ENCODE measurements at regions not wholly inside any gene's neighbourhood (a gene's known extent, or its start where the extent isn't known, plus 50 kb on each side); places are given as distances from the start of the nearest gene placed in this dataset.

DNA sequence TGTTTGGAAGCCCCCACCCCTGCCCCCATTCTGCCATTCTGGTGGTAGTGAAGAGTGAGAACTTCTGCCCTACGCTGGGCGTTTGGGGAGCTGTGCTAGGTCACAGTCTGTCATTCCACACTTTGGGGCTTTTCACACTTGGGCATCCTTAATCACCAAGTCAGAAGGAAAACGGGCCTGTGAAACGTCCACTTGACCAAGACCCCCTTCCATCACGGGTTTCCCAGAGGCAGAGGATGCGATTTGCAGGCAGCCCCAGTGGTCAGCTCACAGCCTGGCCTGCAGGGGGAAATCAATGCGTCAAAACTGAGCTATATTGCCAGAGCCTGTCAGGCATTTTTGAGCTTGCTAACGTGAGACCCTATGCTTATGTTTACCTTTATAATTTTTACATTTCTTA is 663.3 kb upstream of the MGMT start:
- no peak for DNase-seq (ENCODE audit: low read depth)

DNA sequence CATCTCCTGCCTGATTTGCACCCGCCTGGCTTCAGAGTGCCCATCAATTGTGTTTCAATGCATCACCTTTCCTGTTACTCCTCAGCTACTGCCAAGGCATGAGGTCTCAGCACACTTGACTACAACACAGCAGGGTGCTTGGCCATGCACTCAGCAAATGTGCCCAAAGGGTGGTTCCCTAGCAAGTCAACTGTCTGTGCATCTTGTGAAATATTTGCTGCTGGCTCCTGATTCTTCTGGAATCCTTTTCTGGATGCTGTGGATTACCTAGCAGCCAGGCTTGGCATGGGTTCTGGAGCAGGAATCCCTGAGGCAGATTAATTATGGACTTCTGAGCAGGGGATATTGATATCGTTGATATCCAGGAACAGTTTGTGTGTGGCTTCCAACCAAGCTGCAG is 662.6 kb upstream of the MGMT start:
- DNase-seq (ENCODE audit: low read depth): no peak

GRCh38 chr10:128808921-128809440 is 658.1 kb upstream of the MGMT start:
- DNase-seq (ENCODE audit: low read depth): no peak

GRCh38 chr10:128811511-128811910 is 655.5 kb upstream of the MGMT start:
- DNase-seq (ENCODE audit: low read depth): no peak

DNA sequence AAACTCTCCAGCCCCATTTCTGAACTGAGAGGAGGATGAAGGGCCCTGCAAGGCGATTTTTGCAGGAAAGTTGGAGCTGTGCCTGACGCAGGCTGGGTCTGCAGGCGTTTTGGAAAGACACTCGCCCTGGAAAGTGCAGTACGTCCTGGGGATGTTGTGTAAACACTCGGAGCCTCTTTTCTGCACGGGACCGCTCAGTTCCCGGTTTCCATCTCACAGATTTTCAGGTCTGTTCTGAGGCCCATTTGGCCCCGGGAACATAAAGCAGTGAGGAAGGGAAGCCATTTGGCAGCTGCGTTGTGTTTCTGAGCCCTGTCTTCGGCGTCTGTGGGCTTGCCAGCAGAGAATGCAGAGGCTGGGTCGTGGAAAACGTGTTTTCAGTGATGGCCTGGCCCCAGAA is 655.0 kb upstream of the MGMT start:
- DNase-seq (ENCODE audit: low read depth): no peak

DNA sequence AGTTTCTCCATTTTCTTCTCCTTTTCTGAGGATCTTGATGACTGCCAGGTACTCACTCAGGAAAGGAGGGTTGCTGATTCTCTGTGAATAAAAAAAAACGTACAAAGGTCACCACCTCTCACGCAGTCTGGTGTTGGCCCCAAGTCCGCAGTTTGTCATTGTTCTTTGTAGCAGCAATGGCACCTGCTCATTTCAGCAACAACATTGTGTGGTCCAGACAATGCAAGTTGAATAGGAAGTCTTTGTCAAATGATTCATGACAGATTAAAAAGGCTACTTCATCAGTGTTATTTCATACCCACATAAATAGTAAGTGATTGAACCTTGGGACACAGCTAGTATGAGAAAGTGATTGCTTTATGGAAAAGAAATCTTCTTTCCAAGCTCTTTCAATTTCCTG is 653.5 kb upstream of the MGMT start:
- no peak for DNase-seq (ENCODE audit: low read depth)

DNA sequence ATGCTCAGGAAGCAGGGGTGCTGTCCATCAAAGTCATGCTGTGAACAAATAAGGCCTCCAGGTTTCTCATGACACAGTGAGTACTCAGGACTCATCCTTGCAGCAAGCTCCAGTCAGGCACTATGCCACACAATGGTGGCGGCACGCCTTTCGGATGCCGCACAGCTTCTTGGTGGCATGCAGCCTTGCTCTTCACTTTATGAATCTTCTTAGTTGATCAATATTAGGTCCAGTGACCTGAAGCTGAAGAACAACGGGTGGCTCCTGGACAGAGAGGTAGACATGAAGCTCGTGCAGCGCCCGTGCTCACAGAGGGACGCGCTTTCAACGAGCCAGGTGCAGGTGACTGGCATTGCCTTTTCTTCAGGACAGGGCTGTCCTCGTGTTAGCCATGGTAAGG is 653.0 kb upstream of the MGMT start:
- DNase-seq (ENCODE audit: low read depth): no peak

- DNase-seq (ENCODE audit: low read depth): no peak
Measured at GRCh38 chr10:128814782-128815181, 652.3 kb upstream of the MGMT start.

DNA sequence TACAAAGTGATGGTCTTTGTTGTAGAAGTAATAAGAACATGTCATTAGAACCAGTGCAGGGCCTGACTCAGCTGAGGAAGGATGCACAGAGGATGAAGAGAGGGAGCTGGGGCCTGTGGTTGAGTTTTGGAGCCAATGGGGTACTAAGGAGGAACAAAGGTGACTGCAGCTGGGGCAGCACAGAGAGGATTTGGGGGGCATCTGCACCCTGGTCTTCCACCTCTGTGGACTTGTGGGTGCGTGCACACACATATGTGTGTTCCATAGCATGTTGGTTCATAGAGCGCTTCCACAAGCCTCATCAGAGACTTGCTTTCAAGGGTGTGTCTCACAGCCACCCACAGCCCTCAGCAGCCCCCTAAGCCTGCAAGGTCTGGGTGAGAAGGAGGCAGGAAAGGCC is 650.3 kb upstream of the MGMT start:
- DNase-seq (ENCODE audit: low read depth): no peak

GRCh38 chr10:128817636-128818035 is 649.4 kb upstream of the MGMT start:
- DNase-seq (ENCODE audit: low read depth): no peak

- DNase-seq (ENCODE audit: low read depth): no peak
Measured at GRCh38 chr10:128820663-128821062, 646.4 kb upstream of the MGMT start.

DNA sequence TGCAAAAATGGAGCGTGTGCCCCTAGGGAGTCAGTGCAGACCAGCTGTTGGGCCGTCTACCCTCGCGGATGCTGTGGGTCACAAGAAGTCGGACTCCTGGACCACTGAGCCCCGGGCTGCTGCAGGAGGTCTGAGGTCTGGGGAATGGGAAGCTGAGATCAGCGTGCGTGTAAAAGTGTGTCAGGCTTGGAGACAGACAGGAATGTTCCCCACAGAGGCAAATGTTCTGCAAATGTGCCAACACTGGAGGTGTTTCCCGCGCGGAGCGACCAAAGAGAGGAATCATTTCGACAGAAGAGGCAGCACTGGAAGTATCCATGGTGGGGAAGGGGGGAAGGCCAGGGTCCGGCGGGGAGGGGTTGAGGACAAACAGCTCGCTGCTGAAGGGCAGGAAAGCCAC is 643.8 kb upstream of the MGMT start:
- no peak for DNase-seq (ENCODE audit: low read depth)

GRCh38 chr10:128825626-128826025 is 641.4 kb upstream of the MGMT start:
- no peak for DNase-seq (ENCODE audit: low read depth)

- DNase-seq (ENCODE audit: low read depth): no peak
Measured at GRCh38 chr10:128833671-128834070, 633.4 kb upstream of the MGMT start.

GRCh38 chr10:128835361-128835760 is 631.7 kb upstream of the MGMT start:
- DNase-seq (ENCODE audit: low read depth): no peak

- DNase-seq (ENCODE audit: low read depth): no peak
Measured at GRCh38 chr10:128837478-128837877, 629.6 kb upstream of the MGMT start.

GRCh38 chr10:128839134-128839533 is 627.9 kb upstream of the MGMT start:
- no peak for DNase-seq (ENCODE audit: low read depth)

GRCh38 chr10:128839701-128840100 is 627.3 kb upstream of the MGMT start:
- DNase-seq (ENCODE audit: low read depth): no peak

GRCh38 chr10:128843972-128844371 is 623.1 kb upstream of the MGMT start:
- DNase-seq (ENCODE audit: low read depth): no peak

DNA sequence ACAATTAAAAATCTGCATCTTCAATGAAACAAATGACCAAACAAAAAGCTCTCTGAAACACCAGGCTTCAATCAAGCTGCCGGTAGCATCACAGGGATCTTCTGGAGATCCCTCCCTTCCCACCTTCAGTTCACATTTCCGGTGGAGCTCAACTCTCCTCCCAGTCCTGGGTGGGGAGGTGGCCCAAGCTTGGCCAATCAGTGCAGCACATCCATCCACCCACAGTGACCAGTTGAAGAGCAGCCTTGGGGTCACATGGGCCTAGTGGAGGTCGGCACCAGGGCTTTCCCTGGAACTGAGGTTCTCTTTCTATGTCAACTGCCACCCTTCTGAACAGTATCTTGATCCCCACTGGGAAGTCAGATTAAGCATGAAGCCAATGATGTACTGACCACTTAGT is 620.1 kb upstream of the MGMT start:
- DNase-seq (ENCODE audit: low read depth): no peak

DNA sequence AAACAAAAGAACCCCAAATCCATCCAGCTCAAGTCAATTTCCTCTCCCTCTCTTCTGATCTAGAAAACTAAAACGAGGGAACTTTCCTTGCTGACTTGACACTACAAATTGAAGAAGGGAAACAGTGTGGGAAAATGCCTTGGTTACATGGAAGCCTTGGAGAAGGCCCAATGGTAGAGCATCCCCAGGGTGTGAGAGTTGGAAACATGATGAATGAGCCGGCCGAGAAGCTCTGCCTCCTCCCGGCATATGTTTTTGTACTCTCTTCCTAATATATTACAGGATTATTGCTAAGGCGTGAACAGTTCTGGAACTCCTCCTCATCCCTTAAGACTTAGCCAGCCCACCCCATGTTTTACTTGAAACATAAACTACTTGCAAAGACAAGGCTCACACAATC is 618.2 kb upstream of the MGMT start:
- no peak for DNase-seq (ENCODE audit: low read depth)

GRCh38 chr10:128850647-128851046 is 616.4 kb upstream of the MGMT start:
- DNase-seq (ENCODE audit: low read depth): no peak

- DNase-seq (ENCODE audit: low read depth): no peak
Measured at GRCh38 chr10:128851281-128851680, 615.8 kb upstream of the MGMT start.

DNA sequence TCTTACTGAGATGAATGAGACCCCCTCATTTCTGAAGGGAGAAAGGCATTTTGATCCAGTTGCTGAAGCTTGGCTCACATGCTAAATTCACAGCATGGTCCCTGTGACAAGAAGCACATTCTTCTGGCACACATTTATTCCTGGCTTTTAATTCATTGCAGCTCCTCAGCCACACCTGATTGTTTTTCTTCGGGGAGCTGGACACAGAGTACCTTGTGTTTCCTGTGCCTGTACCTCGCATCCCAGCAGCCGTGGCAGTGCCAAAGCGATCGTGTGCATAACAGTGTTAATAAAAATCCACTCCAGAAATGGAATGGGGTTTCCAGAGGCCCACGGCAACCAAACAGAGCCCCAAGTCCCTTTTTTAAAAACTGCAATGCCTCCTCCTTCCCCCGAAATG is 615.3 kb upstream of the MGMT start:
- no peak for DNase-seq (ENCODE audit: low read depth)

DNA sequence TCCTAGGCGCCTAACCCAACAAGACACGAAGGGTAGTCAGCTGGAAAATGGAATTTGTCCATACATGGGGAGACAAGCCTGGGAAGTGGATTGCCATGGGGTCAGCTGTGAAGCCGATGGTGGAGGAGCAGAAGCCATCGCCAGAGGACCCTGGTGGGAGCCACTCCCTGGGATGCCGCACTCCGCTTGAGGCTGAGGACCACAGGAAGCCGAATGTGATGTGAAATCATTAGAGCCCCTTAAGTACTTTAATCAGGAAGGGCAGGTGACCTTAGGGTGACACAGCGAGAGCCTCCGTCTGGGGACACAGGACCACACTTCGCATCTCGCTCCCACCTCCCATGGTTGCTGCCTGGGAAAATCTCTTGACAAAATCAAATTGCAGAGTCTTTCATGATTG is 614.6 kb upstream of the MGMT start:
- DNase-seq (ENCODE audit: low read depth): no peak
